NCI-H187 (cell line): ENCODE measurements at regions not wholly inside any gene's neighbourhood (a gene's known extent, or its start where the extent isn't known, plus 50 kb on each side); places are given as distances from the start of the nearest gene placed in this dataset.

ENCODE experiments used
- DNase-seq, 2 experiments: peaks; one replicate each; lab custom pipeline; 2025; lab: John Stamatoyannopoulos, UW

- no peak for DNase-seq
Measured at GRCh38 chr11:120032766-120033390, 105.0 kb downstream of the TRIM29 start.

- no peak for DNase-seq
Measured at GRCh38 chr11:120031612-120032600, 106.0 kb downstream of the TRIM29 start.

- DNase-seq, result no peak
Measured at GRCh38 chr11:120031156-120031555, 106.8 kb downstream of the TRIM29 start.

GRCh38 chr11:120030411-120030810, 107.5 kb downstream of the TRIM29 start:
- DNase-seq, result no peak

- no peak for DNase-seq
Measured at GRCh38 chr11:120029321-120029720, 108.6 kb downstream of the TRIM29 start.

GRCh38 chr11:120028897-120029258, 109.0 kb downstream of the TRIM29 start:
- DNase-seq, result no peak

- DNase-seq, result peak in 1 of 2 experiments; percentile 15
Measured at GRCh38 chr11:120028181-120028896, 109.6 kb downstream of the TRIM29 start.

- DNase-seq, result no peak
Measured at GRCh38 chr11:120027546-120028180, 110.2 kb downstream of the TRIM29 start.

GRCh38 chr11:120025606-120026335, 112.1 kb downstream of the TRIM29 start:
- no peak for DNase-seq

GRCh38 chr11:120024586-120024985, 113.3 kb downstream of the TRIM29 start:
- DNase-seq, result no peak

- no peak for DNase-seq
Measured at GRCh38 chr11:120024046-120024445, 113.9 kb downstream of the TRIM29 start.

- DNase-seq, result no peak
Measured at GRCh38 chr11:120023551-120023950, 114.4 kb downstream of the TRIM29 start.

GRCh38 chr11:120023120-120023519, 114.8 kb downstream of the TRIM29 start:
- DNase-seq, result no peak

GRCh38 chr11:120022617-120023016, 115.3 kb downstream of the TRIM29 start:
- DNase-seq, result no peak

- DNase-seq, result no peak
Measured at GRCh38 chr11:120021978-120022377, 115.9 kb downstream of the TRIM29 start.

GRCh38 chr11:120021391-120021953, 116.4 kb downstream of the TRIM29 start:
- no peak for DNase-seq

GRCh38 chr11:120020981-120021380, 116.9 kb downstream of the TRIM29 start:
- DNase-seq, result no peak

GRCh38 chr11:120020486-120020885, 117.4 kb downstream of the TRIM29 start:
- no peak for DNase-seq

- no peak for DNase-seq
Measured at GRCh38 chr11:120019191-120019590, 118.7 kb downstream of the TRIM29 start.

GRCh38 chr11:120017582-120018150, 120.2 kb downstream of the TRIM29 start:
- DNase-seq, result no peak
